NCI-H2081 (cell line): ENCODE measurements at regions not wholly inside any gene's neighbourhood (a gene's known extent, or its start where the extent isn't known, plus 50 kb on each side); places are given as distances from the start of the nearest gene placed in this dataset.
"Not testable (repeated sequence)": the region's sequence is repeated elsewhere in the genome, so short reads cannot be mapped to it uniquely, and the experiment has no call there.

ENCODE experiments used
- DNase-seq, 2 experiments: peaks; one replicate each; lab custom pipeline; 2025; lab: John Stamatoyannopoulos, UW

- no peak for DNase-seq
These were observed 84.0 kb downstream of the NSUN2 start for GRCh38 chr5:6548756-6549285.

GRCh38 chr5:6547926-6548519, 84.8 kb downstream of the NSUN2 start:
- not testable (repeated sequence) for DNase-seq

- DNase-seq, result no peak
These were observed 85.3 kb downstream of the NSUN2 start for GRCh38 chr5:6547498-6547897.

DNA sequence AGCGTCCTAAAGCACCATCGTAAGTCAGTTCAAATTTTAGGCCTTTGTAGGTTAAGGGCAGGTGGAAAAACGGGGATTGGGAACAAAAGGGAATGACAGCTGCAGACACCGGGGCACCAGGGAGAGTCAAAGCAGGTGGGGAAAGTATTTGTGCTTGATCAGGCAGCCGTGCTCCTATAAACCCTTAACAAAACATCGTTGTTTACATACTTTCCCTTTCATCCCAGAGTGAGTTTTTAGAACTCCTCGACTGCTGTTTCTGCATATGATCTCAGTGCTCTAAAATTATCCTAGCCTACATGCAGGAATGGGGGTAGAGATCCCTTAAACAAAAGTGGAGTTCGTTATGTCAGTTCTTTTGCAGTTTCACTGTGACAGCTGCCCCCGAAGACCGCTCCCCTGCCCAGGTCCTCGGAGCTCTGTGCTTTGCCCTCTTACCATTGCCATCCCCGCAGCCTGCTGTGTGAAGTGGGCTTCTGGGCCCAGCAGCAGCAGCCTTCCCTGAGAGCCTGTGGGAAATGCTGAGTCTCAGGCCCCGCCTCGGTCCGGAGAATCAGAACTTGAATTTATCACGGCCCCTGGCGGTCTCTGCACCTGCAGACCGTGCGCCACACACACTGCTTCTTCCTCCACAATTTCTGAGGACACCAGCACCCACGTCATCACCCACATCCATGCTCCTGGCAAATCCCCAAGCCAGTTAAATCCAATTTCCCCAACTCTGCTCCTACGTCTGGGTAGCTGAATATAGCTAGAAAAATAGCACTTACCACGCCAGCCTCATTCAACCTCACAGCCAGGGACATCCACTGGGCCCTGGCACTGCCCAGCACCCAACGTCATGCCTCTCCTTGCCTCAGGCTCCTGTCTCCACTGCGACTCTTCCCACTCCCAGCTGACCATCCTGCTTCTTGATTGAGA, 86.8 kb downstream of the NSUN2 start:
- DNase-seq, result peak; percentile 91 to 99

GRCh38 chr5:6545036-6545693, 87.7 kb downstream of the NSUN2 start:
- DNase-seq, result peak in 1 of 2 experiments; percentile 25

DNA sequence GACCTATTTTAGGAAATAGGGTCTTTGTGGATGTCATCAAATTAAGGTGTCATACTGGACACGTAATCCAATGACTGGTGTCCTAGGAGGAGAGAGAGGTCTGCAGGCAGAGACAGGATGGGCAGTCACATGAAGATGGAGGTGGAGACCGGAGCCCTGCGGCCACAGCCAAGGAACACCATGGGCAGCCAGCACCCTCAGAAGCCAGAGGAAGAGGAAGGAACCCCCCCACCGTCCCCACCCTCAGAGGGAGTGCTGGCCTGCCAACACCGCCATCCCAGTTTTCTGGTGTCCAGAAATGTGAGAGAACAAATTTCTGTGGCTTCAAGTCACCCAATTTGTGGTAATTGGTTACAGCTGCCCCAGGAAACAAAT, 88.3 kb downstream of the NSUN2 start:
- no peak for DNase-seq
